Mesothelial cell of epicardium (in vitro differentiated cells): ENCODE measurements at regions not wholly inside any gene's neighbourhood (a gene's known extent, or its start where the extent isn't known, plus 50 kb on each side); places are given as distances from the start of the nearest gene placed in this dataset.

ENCODE experiments used
- DNase-seq, 2 experiments: peaks; one replicate each; pipeline ENCODE4 v3.0.0; 2021; ENCODE audit warnings: low spot score in 2 of 2; ENCODE audit not compliant: unreplicated experiment in 2 of 2
- H3K27ac Mint-ChIP-seq: 2 replicates; pipeline ENCODE4 v1.8.0; 2021; ENCODE audit warnings: mixed read lengths
- H3K27me3 Mint-ChIP-seq: 2 replicates; pipeline ENCODE4 v1.8.0; 2021; ENCODE audit warnings: low read depth, mixed read lengths
- H3K36me3 Mint-ChIP-seq: 2 replicates; pipeline ENCODE4 v1.8.0; 2021; ENCODE audit warnings: mixed read lengths
- H3K4me1 Mint-ChIP-seq: 2 replicates; pipeline ENCODE4 v1.8.0; 2021; ENCODE audit warnings: mixed read lengths
- H3K4me3 Mint-ChIP-seq: 2 replicates; pipeline ENCODE4 v1.8.0; 2021; ENCODE audit warnings: mild to moderate bottlenecking, moderate library complexity, mixed read lengths
- H3K9me3 Mint-ChIP-seq: 2 replicates; pipeline ENCODE4 v1.8.0; 2021; ENCODE audit warnings: mixed read lengths
- TF ChIP-seq, protein P1 (sequence below): fragments of 200-600 bp; sonication (generic); IDR thresholded peaks from one replicate; pipeline ENCODE4 v1.5.0; 2021; ENCODE audit warnings: antibody characterized with exemption; ENCODE audit not compliant: unreplicated experiment

- DNase-seq, result no peak
- Mint-ChIP-seq H3K27ac (no peak overlapping the region), H3K36me3 (no peaks in the 10 kb centered on the region), H3K4me3 (no peak overlapping the region), H3K27me3 (no peaks in the 10 kb centered on the region), H3K9me3 (peaks cover 2% of the 10 kb centered on the region), H3K4me1 (peaks cover 5% of the 10 kb centered on the region)
- TF ChIP-seq, protein P1, sequence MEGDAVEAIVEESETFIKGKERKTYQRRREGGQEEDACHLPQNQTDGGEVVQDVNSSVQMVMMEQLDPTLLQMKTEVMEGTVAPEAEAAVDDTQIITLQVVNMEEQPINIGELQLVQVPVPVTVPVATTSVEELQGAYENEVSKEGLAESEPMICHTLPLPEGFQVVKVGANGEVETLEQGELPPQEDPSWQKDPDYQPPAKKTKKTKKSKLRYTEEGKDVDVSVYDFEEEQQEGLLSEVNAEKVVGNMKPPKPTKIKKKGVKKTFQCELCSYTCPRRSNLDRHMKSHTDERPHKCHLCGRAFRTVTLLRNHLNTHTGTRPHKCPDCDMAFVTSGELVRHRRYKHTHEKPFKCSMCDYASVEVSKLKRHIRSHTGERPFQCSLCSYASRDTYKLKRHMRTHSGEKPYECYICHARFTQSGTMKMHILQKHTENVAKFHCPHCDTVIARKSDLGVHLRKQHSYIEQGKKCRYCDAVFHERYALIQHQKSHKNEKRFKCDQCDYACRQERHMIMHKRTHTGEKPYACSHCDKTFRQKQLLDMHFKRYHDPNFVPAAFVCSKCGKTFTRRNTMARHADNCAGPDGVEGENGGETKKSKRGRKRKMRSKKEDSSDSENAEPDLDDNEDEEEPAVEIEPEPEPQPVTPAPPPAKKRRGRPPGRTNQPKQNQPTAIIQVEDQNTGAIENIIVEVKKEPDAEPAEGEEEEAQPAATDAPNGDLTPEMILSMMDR, result no peak
Measured at GRCh38 chr5:106312360-106312759, 1358.4 kb downstream of the EFNA5 start.

DNA sequence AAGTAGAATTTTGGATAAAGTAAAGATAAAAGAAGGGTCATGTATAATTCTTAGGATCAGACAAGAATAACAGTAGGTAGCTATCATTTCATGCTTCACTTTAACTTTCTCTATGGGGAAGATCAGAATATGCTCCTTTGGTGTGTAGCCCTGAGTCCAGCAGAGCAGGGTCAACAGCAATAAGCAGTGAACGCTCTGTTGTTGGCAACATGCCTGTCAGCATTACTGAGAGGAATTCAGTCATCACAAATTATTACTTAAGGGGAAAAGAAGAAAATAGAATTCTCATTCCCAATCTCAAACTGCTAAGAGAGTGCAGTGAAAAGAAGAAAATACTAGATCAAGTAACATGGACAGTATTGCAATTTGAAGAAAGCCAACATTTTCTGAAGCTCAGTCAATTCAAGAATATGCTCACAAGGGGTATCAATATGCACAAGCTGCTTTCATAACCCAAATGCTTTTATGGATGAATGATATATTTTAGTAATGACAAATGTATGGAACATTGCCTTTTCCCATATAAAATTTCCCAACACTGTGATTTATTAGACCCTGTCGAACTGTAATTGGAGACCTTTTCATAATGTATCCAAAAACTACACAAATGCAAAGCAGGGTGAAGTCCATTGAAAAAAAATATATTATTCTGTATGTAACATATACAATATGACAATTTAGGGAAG, 1359.4 kb downstream of the EFNA5 start:
- H3K4me3 Mint-ChIP-seq, result no peak overlapping the region
- H3K27ac Mint-ChIP-seq, result no peak overlapping the region
- H3K4me1 Mint-ChIP-seq, result peaks cover 5% of the 10 kb centered on the region
- no peak for DNase-seq
- no peaks in the 10 kb centered on the region for H3K27me3 Mint-ChIP-seq
- no peaks in the 10 kb centered on the region for H3K36me3 Mint-ChIP-seq
- TF ChIP-seq, protein P1, result no peak
- no peaks in the 10 kb centered on the region for H3K9me3 Mint-ChIP-seq

DNA sequence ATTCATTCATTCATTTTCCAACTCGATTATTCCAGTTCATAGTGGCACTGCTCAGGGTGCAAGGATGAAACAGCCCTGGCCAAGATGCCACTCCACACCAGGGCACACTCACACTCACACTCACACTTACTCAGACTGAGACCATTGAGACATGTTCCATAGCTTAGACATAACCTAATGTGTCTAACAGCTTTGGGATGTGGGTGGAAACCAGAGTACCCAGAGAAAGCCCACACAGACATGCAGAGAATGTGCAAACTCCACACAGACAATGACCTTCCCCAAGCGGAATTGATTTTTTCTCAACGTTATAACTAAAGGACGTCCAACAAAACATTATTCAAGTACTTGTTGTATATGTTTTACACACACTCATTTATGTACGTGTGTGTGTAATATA, 1363.5 kb downstream of the EFNA5 start:
- no peaks in the 10 kb centered on the region for H3K36me3 Mint-ChIP-seq
- no peak overlapping the region for H3K4me3 Mint-ChIP-seq
- no peaks in the 10 kb centered on the region for H3K9me3 Mint-ChIP-seq
- TF ChIP-seq, protein P1, result no peak
- no peaks in the 10 kb centered on the region for H3K27me3 Mint-ChIP-seq
- H3K27ac Mint-ChIP-seq, result no peak overlapping the region
- H3K4me1 Mint-ChIP-seq, result peaks cover 5% of the 10 kb centered on the region
- DNase-seq, result no peak

DNA sequence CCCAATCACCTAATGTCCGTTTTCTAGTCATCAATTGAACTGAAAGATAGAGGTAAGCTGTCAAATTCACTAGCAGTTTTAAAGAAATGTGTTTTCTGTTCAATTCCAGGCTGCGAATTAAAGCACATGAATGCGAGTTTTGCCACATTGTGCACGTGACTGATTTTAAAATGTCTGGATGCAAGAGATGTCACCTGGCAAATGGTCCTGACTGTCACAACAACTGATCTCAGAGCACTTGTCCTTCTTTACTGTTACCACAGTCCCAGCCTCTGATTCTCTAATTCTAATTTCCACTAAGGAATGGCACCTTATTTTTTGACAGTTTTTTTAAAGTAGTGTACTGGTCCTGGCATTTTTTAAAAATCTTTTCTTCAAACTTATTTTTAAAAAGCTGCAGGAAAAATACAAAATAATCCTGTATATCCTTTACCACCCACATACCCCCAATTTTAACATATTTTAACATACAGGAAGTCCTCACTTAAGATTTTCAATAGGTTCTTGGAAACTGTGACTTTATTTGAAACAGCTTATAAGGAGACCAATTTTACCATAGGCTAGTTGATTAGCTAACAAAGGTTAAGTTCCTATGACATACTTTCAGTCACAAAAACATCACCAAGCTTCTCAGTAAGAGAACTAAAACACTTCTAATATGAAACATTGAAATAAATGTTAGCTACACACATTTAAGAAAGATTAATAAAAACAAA, 1364.3 kb downstream of the EFNA5 start:
- Mint-ChIP-seq H3K9me3 (no peaks in the 10 kb centered on the region), H3K27me3 (no peaks in the 10 kb centered on the region), H3K4me1 (peaks cover 5% of the 10 kb centered on the region), H3K4me3 (no peak overlapping the region), H3K27ac (no peak overlapping the region), H3K36me3 (no peaks in the 10 kb centered on the region)
- DNase-seq, result no peak
- TF ChIP-seq, protein P1, result no peak

DNA sequence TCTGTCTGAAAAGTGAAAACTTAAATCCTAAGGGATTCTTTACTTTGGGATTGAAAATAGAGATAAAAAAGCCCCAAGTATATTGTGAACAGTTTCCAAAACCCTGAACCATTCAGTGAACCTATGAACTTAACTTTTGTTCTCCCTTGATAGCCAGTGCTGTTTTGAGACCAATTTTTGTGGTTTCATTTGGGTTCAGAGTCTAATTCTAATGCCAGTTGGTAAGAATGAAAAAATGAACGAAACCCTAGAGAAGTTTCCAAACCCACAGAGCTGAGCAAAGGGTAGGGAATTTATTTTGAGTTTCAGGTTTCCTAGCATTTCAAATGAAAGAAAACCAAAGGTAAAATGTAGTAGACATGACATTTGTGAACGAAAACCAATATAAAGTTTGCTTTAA, 1366.8 kb downstream of the EFNA5 start:
- no peak overlapping the region for H3K4me3 Mint-ChIP-seq
- H3K4me1 Mint-ChIP-seq, result no peaks in the 10 kb centered on the region
- H3K9me3 Mint-ChIP-seq, result no peaks in the 10 kb centered on the region
- DNase-seq, result no peak
- no peak overlapping the region for H3K27ac Mint-ChIP-seq
- H3K27me3 Mint-ChIP-seq, result no peaks in the 10 kb centered on the region
- TF ChIP-seq, protein P1, result no peak
- H3K36me3 Mint-ChIP-seq, result no peaks in the 10 kb centered on the region
